ENCODE measurements at regions not wholly inside any gene's neighbourhood (a gene's known extent, or its start where the extent isn't known, plus 50 kb on each side); places are given as distances from the start of the nearest gene placed in this dataset.

DNA sequence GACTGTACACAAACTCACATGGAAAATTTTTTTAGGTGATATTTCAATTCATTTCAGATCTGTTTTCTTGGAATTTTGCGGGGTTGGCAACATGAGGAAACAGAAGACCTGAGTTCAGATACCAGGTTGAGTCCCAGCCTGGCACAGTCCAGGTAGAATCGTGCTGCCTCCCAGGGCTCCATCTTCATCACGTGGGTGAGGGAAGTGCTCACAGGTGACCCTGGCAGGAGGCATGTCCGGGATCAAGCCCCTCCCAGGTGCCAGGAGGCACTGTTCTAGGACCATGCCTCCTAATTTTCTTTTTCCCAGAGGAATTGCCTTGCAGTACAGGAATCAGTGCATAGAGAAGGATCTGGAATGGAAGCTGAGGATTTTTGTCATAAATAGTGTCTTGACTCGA, 318.3 kb upstream of the IRX4 start:
- DNase-seq (ENCODE audit: low read depth, low spot score) (no peak), ATAC-seq (0 out of 2 replicates have a peak, but pooled peaks have one; percentile 44)
- no peaks in the 10 kb centered on the region for H3K36me3 ChIP-seq (ENCODE audit: control insufficient read depth in 1 of 2, insufficient read depth in 2 of 2, low read length in 2 of 2)
- no TSS peak for BruUV-seq (replicated peaks)
- intact Hi-C loops (cut with micrococcal nuclease) = no loop called here
- H3K9me2 ChIP-seq (ENCODE audit: insufficient read depth) = no peaks in the 10 kb centered on the region
- ChIA-PET CTCF (no interaction called here), POLR2A (no interaction called here), RAD21 (ENCODE audit: low non-redundant PET in 1 of 2, low total read pairs in 2 of 2, uncharacterized antibody in 2 of 2, unreplicated experiment in 2 of 2) (no interaction called here)
- no peak overlapping the region for H3K4me2 ChIP-seq (ENCODE audit: low read length)
- no peak overlapping the region for H3K9ac ChIP-seq (ENCODE audit: low read length)
- no peaks in the 10 kb centered on the region for H3K4me1 ChIP-seq (ENCODE audit: control insufficient read depth in 1 of 2, insufficient read depth in 2 of 2, low read length in 2 of 2)
- no peaks in the 10 kb centered on the region for H3K79me2 ChIP-seq (ENCODE audit: insufficient read depth, low read length)
- no peak for TF ChIP-seq POLR2A (IDR thresholded peaks at IDR 0.05; ENCODE audit: borderline replicate concordance, extremely low read depth, insufficient read depth, insufficient read length)
- TF ChIP-seq, protein P1, sequence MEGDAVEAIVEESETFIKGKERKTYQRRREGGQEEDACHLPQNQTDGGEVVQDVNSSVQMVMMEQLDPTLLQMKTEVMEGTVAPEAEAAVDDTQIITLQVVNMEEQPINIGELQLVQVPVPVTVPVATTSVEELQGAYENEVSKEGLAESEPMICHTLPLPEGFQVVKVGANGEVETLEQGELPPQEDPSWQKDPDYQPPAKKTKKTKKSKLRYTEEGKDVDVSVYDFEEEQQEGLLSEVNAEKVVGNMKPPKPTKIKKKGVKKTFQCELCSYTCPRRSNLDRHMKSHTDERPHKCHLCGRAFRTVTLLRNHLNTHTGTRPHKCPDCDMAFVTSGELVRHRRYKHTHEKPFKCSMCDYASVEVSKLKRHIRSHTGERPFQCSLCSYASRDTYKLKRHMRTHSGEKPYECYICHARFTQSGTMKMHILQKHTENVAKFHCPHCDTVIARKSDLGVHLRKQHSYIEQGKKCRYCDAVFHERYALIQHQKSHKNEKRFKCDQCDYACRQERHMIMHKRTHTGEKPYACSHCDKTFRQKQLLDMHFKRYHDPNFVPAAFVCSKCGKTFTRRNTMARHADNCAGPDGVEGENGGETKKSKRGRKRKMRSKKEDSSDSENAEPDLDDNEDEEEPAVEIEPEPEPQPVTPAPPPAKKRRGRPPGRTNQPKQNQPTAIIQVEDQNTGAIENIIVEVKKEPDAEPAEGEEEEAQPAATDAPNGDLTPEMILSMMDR (IDR thresholded peaks at IDR 0.05 in 2 of 3, conservative IDR thresholded peaks at IDR 0.05 in 1 of 3; ENCODE audit: borderline replicate concordance in 1 of 3, insufficient read depth in 1 of 3, low read depth in 2 of 3, low read length in 2 of 3) = no peak
- no peak for TF ChIP-seq SRF (IDR thresholded peaks at IDR 0.05; ENCODE audit: low read depth)
- no peak for TF ChIP-seq EZH2phosphoT487 (IDR thresholded peaks at IDR 0.05; ENCODE audit: borderline replicate concordance)
- no peak for TF ChIP-seq CEBPB (IDR thresholded peaks at IDR 0.05; ENCODE audit: low read depth)
- TF ChIP-seq, protein P2, sequence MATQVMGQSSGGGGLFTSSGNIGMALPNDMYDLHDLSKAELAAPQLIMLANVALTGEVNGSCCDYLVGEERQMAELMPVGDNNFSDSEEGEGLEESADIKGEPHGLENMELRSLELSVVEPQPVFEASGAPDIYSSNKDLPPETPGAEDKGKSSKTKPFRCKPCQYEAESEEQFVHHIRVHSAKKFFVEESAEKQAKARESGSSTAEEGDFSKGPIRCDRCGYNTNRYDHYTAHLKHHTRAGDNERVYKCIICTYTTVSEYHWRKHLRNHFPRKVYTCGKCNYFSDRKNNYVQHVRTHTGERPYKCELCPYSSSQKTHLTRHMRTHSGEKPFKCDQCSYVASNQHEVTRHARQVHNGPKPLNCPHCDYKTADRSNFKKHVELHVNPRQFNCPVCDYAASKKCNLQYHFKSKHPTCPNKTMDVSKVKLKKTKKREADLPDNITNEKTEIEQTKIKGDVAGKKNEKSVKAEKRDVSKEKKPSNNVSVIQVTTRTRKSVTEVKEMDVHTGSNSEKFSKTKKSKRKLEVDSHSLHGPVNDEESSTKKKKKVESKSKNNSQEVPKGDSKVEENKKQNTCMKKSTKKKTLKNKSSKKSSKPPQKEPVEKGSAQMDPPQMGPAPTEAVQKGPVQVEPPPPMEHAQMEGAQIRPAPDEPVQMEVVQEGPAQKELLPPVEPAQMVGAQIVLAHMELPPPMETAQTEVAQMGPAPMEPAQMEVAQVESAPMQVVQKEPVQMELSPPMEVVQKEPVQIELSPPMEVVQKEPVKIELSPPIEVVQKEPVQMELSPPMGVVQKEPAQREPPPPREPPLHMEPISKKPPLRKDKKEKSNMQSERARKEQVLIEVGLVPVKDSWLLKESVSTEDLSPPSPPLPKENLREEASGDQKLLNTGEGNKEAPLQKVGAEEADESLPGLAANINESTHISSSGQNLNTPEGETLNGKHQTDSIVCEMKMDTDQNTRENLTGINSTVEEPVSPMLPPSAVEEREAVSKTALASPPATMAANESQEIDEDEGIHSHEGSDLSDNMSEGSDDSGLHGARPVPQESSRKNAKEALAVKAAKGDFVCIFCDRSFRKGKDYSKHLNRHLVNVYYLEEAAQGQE (IDR thresholded peaks at IDR 0.05; ENCODE audit: low read depth) = no peak
- TF ChIP-seq ZNF274 (IDR thresholded peaks at IDR 0.05; ENCODE audit: low read depth, low read length) = no peak
- TF ChIP-seq EGR1 (IDR thresholded peaks at IDR 0.05; ENCODE audit: low read depth) = no peak
- no peak for TF ChIP-seq EZH2 (IDR thresholded peaks at IDR 0.05)
- TF ChIP-seq, protein P3, sequence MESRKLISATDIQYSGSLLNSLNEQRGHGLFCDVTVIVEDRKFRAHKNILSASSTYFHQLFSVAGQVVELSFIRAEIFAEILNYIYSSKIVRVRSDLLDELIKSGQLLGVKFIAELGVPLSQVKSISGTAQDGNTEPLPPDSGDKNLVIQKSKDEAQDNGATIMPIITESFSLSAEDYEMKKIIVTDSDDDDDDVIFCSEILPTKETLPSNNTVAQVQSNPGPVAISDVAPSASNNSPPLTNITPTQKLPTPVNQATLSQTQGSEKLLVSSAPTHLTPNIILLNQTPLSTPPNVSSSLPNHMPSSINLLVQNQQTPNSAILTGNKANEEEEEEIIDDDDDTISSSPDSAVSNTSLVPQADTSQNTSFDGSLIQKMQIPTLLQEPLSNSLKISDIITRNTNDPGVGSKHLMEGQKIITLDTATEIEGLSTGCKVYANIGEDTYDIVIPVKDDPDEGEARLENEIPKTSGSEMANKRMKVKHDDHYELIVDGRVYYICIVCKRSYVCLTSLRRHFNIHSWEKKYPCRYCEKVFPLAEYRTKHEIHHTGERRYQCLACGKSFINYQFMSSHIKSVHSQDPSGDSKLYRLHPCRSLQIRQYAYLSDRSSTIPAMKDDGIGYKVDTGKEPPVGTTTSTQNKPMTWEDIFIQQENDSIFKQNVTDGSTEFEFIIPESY (IDR thresholded peaks at IDR 0.05; ENCODE audit: extremely low read depth, insufficient replicate concordance, low read length) = no peak
- no peak for TF ChIP-seq SP1 (IDR thresholded peaks at IDR 0.05; ENCODE audit: low read depth)
- no peak for TF ChIP-seq ELF1 (IDR thresholded peaks at IDR 0.05; ENCODE audit: borderline replicate concordance, low read depth)
- TF ChIP-seq JUND (IDR thresholded peaks at IDR 0.05) = no peak
- no peak for TF ChIP-seq FOSL1 (IDR thresholded peaks at IDR 0.05; ENCODE audit: low read depth)
- no peak for TF ChIP-seq SIN3A (IDR thresholded peaks at IDR 0.05; ENCODE audit: low read depth)
- no peak overlapping the region for H2AFZ ChIP-seq (ENCODE audit: low read depth, low read length, poor library complexity, severe bottlenecking)
- H3K4me3 ChIP-seq (replicated peaks in 1 of 2; ENCODE audit: low read depth in 1 of 2, low read length in 2 of 2) = no peak overlapping the region
- no peak overlapping the region for H3K27ac ChIP-seq (ENCODE audit: low read depth, low read length)
- no peaks in the 10 kb centered on the region for H3K9me3 ChIP-seq (ENCODE audit: control insufficient read depth in 1 of 2, insufficient read depth in 1 of 2, low read depth in 1 of 2, low read length in 2 of 2)
- peaks cover 40% of the 10 kb centered on the region for H3K27me3 ChIP-seq (ENCODE audit: insufficient read depth, low read length)
- no peaks in the 10 kb centered on the region for H4K20me1 ChIP-seq (ENCODE audit: insufficient read depth)

All from HCT116 (cell line).